Stomach smooth muscle (tissue), 2 donors: ENCODE measurements at regions not wholly inside any gene's neighbourhood (a gene's known extent, or its start where the extent isn't known, plus 50 kb on each side); places are given as distances from the start of the nearest gene placed in this dataset.
"Not testable (repeated sequence)": the region's sequence is repeated elsewhere in the genome, so short reads cannot be mapped to it uniquely, and the experiment has no call there.

Experiments used
- H3K27ac ChIP-seq: one replicate; pipeline ENCODE4 v1.7.0; 2013; ENCODE audit warnings: mild to moderate bottlenecking, low read length, inconsistent platforms
- H3K27me3 ChIP-seq, 2 donors: one replicate each; pipeline ENCODE4 v1.7.0; 2013; ENCODE audit warnings: low read length in 2 of 2; ENCODE audit not compliant: insufficient read depth in 2 of 2, control insufficient read depth in 1 of 2
- H3K36me3 ChIP-seq, 2 donors: one replicate each; pipeline ENCODE4 v1.7.0; 2013; ENCODE audit warnings: low read length in 2 of 2; ENCODE audit not compliant: control insufficient read depth in 2 of 2, insufficient read depth in 2 of 2
- H3K4me1 ChIP-seq: one replicate; pipeline ENCODE4 v1.7.0; 2013; ENCODE audit warnings: low read length; ENCODE audit not compliant: control insufficient read depth, insufficient read depth
- H3K4me3 ChIP-seq, 2 donors: one replicate each; pipeline ENCODE4 v1.7.0; 2013; ENCODE audit warnings: low read length in 2 of 2
- H3K9ac ChIP-seq, 2 donors: one replicate each; pipeline ENCODE4 v1.7.0; 2013; ENCODE audit warnings: low read length in 2 of 2, mild to moderate bottlenecking in 1 of 2
- H3K9me3 ChIP-seq, 2 donors: one replicate each; pipeline ENCODE4 v1.7.0; 2013; ENCODE audit warnings: low read length in 2 of 2; ENCODE audit not compliant: control insufficient read depth in 2 of 2
- donor health status: healthy.
- donor health status: Pancreatic carcinoma.

GRCh38 chr2:145524836-145525235 lies 1004.9 kb upstream of the ZEB2 start:
- Histone ChIP-seq H3K9me3 (no peaks in the 10 kb centered on the region), H3K27me3 (no peaks in the 10 kb centered on the region), H3K27ac (no peak overlapping the region), H3K9ac (no peak overlapping the region), H3K4me3 (no peak overlapping the region), H3K36me3 (no peaks in the 10 kb centered on the region), H3K4me1 (no peaks in the 10 kb centered on the region)

GRCh38 chr2:145524303-145524702 lies 1004.4 kb upstream of the ZEB2 start:
- H3K36me3 ChIP-seq, result no peaks in the 10 kb centered on the region
- H3K4me3 ChIP-seq, result no peak overlapping the region
- H3K9me3 ChIP-seq, result no peaks in the 10 kb centered on the region
- no peaks in the 10 kb centered on the region for H3K4me1 ChIP-seq
- no peak overlapping the region for H3K9ac ChIP-seq
- H3K27ac ChIP-seq, result no peak overlapping the region
- no peaks in the 10 kb centered on the region for H3K27me3 ChIP-seq

- not testable (repeated sequence) for H3K27me3 ChIP-seq, H3K9ac ChIP-seq, H3K27ac ChIP-seq, H3K4me1 ChIP-seq, H3K4me3 ChIP-seq, H3K36me3 ChIP-seq, H3K9me3 ChIP-seq
These were observed 999.3 kb upstream of the ZEB2 start for GRCh38 chr2:145519254-145519653.

- Histone ChIP-seq H3K27me3 (no peaks in the 10 kb centered on the region), H3K4me1 (no peaks in the 10 kb centered on the region), H3K27ac (no peak overlapping the region), H3K36me3 (no peaks in the 10 kb centered on the region), H3K9ac (no peak overlapping the region), H3K4me3 (no peak overlapping the region), H3K9me3 (no peaks in the 10 kb centered on the region)
These were observed 992.0 kb upstream of the ZEB2 start for GRCh38 chr2:145511946-145512345.

- no peaks in the 10 kb centered on the region for H3K27me3 ChIP-seq
- H3K27ac ChIP-seq, result no peak overlapping the region
- H3K36me3 ChIP-seq, result no peaks in the 10 kb centered on the region
- H3K4me1 ChIP-seq, result no peaks in the 10 kb centered on the region
- H3K9ac ChIP-seq, result no peak overlapping the region
- no peak overlapping the region for H3K4me3 ChIP-seq
- H3K9me3 ChIP-seq, result peaks cover 0 to 3% of the 10 kb centered on the region in 2 donors
These were observed 983.6 kb upstream of the ZEB2 start for GRCh38 chr2:145503511-145503910.

- H3K36me3 ChIP-seq, result no peaks in the 10 kb centered on the region
- no peaks in the 10 kb centered on the region for H3K27me3 ChIP-seq
- H3K4me3 ChIP-seq, result no peak overlapping the region
- H3K27ac ChIP-seq, result no peak overlapping the region
- no peak overlapping the region for H3K9ac ChIP-seq
- no peaks in the 10 kb centered on the region for H3K4me1 ChIP-seq
- H3K9me3 ChIP-seq, result peaks cover 0 to 3% of the 10 kb centered on the region in 2 donors
These were observed 982.0 kb upstream of the ZEB2 start for GRCh38 chr2:145501920-145502319.

GRCh38 chr2:145495590-145495989 lies 975.7 kb upstream of the ZEB2 start:
- Histone ChIP-seq H3K27me3 (no peaks in the 10 kb centered on the region), H3K9me3 (no peaks in the 10 kb centered on the region), H3K9ac (no peak overlapping the region), H3K27ac (no peak overlapping the region), H3K36me3 (no peaks in the 10 kb centered on the region), H3K4me1 (no peaks in the 10 kb centered on the region), H3K4me3 (no peak overlapping the region)

GRCh38 chr2:145494441-145494840 lies 974.5 kb upstream of the ZEB2 start:
- H3K27me3 ChIP-seq, result no peaks in the 10 kb centered on the region
- no peaks in the 10 kb centered on the region for H3K4me1 ChIP-seq
- H3K9me3 ChIP-seq, result no peaks in the 10 kb centered on the region
- H3K27ac ChIP-seq, result no peak overlapping the region
- no peak overlapping the region for H3K9ac ChIP-seq
- H3K36me3 ChIP-seq, result no peaks in the 10 kb centered on the region
- no peak overlapping the region for H3K4me3 ChIP-seq

GRCh38 chr2:145488571-145488970 lies 968.7 kb upstream of the ZEB2 start:
- Histone ChIP-seq H3K9me3 (no peaks in the 10 kb centered on the region), H3K27me3 (no peaks in the 10 kb centered on the region), H3K4me1 (no peaks in the 10 kb centered on the region), H3K36me3 (no peaks in the 10 kb centered on the region), H3K27ac (no peak overlapping the region), H3K9ac (no peak overlapping the region), H3K4me3 (no peak overlapping the region)

- Histone ChIP-seq H3K4me1 (no peaks in the 10 kb centered on the region), H3K9me3 (no peaks in the 10 kb centered on the region), H3K36me3 (no peaks in the 10 kb centered on the region), H3K9ac (no peak overlapping the region), H3K27ac (no peak overlapping the region), H3K4me3 (no peak overlapping the region), H3K27me3 (no peaks in the 10 kb centered on the region)
These were observed 964.7 kb upstream of the ZEB2 start for GRCh38 chr2:145484448-145485097.

- H3K36me3 ChIP-seq, result no peaks in the 10 kb centered on the region
- no peaks in the 10 kb centered on the region for H3K9me3 ChIP-seq
- no peaks in the 10 kb centered on the region for H3K4me1 ChIP-seq
- H3K9ac ChIP-seq, result no peak overlapping the region
- no peak overlapping the region for H3K27ac ChIP-seq
- no peak overlapping the region for H3K4me3 ChIP-seq
- H3K27me3 ChIP-seq, result no peaks in the 10 kb centered on the region
These were observed 963.9 kb upstream of the ZEB2 start for GRCh38 chr2:145483854-145484253.
